GM18520 (cell line): ENCODE measurements at regions not wholly inside any gene's neighbourhood (a gene's known extent, or its start where the extent isn't known, plus 50 kb on each side); places are given as distances from the start of the nearest gene placed in this dataset.

ENCODE experiments used
- ATAC-seq: cut with Tn5 transposase; IDR thresholded peaks from one replicate; pipeline ENCODE4 v1.9.1; 2021; ENCODE audit not compliant: unreplicated experiment

DNA sequence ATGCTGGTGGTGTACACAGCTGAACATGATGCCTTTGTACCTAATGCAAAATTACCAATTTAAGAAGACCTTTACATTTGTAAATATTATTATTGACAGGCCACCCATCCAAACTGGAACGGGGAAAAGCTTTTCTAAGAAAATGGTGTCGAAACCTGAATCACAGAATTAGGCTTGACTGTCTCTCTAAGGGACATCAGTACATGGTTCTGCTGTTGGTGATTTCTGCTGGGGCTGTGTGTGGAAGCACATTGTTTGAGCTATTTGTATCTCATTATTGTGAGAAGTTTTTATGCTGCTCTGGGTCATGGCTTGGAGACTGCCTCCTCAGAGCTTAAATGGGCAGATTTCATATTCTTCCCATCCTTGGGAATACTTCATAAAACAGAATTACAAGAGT lies 420.9 kb upstream of the POU3F3 start:
- no peak for ATAC-seq

DNA sequence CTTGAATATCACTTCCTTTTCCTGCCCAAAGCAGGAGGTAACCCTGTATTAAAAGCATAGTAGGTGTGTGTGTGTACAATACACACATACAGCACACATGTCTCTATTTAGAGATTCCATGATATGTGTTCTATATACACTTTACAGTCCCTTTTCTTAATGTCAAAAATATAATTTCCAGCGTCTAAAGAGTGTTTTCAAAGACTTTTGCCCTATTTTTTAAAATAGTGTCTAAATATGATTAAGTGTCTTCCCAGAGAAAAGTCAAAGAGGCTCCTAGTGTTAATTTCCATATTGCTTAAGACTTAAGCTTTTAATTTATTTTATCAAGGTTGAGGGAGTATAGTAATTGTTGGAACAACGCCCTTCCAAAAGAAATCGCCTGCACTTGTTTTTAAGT lies 420.3 kb upstream of the POU3F3 start:
- no peak for ATAC-seq

DNA sequence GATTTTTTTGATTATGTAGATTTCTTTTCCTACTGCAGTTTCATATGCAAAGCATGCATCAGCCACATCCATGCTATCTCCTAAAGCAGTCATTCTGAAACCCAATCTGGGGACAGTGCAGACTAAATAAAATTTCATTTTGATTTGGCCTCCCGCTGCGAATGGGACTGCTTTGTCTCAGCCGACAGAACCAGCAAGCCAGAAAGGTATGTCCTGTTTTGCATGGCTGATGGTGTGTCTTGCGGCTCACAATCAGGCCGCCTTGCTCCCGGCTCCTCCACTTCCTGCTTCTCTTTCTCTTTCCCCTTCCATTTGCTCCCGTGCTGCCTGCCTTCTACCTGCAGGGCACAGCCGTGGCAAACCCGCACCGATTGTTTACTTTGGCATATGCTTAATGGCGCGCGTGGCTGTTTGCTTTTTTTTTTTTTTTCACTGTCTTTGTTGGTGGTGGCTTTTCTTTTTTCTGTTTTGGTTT lies 419.6 kb upstream of the POU3F3 start:
- peak; percentile 56 for ATAC-seq

DNA sequence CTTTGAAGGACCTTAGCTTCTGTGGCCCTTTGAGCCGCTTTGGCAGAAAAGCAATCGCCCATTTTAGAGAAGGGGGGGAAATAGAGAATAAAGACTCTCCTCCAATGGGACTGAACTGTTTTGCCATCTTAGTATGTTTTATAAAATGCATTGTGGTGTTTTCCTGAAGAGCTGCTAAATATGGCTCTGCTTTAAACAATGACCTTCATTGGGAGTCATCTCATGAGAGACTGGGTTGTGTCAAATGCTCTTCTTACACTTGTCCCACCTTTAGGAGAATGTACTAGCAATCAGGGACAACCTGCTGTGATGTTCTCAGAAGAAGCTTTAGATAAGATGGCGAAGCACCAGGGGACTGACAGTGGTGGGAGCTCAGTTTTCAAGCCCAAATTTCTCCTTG lies 418.9 kb upstream of the POU3F3 start:
- ATAC-seq, result no peak

DNA sequence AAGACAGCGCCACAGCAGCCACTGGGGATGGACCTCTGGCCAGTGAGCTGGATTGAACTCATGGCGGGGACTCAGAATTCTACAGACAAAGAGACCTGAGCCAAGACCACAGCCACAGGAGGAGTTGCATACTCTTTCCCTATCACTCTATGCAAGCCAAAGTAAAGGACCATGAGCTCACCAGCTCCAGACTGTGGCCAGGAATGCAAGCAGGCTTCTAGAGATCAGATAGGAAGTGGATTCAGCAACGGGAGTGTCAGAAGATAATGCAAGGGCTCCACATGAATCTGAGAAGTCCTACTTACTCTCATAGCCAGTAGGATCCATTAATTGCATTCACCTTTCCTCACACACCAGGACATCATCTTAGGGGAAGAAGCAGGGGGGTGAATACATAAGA lies 415.4 kb upstream of the POU3F3 start:
- no peak for ATAC-seq

DNA sequence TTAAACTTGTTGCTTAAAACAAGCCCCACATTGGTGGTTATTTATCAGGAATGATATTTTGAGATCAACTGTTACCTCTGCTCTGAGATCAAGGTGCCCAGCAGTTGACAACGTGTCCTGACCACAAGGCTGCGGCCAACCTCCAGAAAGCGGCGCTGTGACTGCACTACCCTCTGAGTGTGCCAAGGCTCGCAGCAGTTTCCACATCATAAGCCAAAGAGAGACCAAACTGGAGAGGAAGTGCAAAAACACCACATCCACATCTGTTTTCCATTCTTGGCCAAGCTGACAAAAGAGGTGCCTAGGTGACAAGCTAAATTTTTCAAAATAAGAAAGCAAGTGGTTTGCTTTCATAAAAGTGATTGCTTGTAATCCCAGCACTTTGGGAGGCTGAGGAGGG lies 410.8 kb upstream of the POU3F3 start:
- ATAC-seq, result no peak

DNA sequence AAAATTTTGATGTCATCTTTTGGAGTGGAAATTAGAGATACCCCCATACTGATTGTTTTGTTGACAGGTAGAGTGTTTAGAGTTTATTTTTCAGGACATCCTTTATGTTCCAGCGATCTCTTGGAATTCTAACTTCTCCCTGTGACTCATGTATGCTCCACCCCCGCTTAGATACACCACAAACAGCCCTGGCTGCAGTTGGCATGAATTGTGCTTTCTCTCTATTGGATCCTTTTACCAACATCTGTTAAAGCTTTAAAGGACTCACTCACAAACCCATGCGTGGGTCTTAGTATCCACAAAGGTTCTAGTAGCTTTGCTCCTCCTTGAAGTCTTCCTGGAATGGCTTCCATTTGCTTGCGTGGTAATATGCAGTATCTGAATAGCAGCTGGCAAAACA lies 409.5 kb upstream of the POU3F3 start:
- ATAC-seq, result no peak

DNA sequence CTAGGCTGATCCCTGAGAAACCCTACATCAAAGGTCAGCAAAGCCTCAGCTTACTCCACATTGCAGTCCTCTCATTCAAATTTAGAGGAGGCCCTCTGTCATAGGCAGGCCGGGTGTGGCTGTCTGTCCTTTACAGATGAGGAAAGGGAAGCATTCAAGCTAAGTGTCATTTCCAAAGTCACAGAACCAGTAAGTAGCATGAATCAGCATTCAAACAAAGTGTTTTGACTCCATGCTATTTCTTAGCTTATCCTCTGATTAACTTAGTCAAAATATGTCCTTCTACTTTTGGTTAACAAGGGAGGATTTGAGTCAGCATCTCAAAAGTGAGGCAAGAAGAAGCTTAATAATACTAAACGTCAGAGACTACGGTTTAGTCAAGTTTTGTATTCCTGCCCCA lies 409.0 kb upstream of the POU3F3 start:
- ATAC-seq, result peak; percentile 49

DNA sequence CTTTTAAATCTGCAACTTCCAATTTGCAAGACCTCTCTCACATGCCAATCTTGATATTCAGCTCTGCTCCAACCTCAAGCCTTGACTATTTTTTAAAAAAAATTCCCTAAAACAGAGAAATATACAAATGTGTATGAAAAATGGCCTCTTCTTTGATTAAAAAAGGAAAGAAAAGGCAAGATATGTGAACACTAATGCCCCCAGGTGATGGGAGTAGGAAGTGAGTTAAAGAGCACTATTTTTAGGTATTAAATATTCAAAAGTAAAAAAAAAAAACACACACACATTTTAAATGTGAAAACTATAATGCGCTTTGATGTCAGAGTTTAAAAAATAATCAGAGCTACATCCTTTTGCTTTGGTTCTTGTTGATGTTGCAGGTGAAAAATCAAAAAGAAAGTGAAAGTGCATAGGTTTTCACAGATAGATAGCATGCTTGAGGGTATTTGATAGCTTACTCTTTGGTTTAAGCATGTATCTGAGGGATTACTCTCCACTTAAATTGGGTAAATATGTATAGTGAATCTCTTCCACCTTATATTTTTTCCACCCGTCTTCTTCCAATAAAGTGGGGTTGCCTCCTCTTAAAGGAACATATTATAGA lies 406.0 kb upstream of the POU3F3 start:
- no peak for ATAC-seq

DNA sequence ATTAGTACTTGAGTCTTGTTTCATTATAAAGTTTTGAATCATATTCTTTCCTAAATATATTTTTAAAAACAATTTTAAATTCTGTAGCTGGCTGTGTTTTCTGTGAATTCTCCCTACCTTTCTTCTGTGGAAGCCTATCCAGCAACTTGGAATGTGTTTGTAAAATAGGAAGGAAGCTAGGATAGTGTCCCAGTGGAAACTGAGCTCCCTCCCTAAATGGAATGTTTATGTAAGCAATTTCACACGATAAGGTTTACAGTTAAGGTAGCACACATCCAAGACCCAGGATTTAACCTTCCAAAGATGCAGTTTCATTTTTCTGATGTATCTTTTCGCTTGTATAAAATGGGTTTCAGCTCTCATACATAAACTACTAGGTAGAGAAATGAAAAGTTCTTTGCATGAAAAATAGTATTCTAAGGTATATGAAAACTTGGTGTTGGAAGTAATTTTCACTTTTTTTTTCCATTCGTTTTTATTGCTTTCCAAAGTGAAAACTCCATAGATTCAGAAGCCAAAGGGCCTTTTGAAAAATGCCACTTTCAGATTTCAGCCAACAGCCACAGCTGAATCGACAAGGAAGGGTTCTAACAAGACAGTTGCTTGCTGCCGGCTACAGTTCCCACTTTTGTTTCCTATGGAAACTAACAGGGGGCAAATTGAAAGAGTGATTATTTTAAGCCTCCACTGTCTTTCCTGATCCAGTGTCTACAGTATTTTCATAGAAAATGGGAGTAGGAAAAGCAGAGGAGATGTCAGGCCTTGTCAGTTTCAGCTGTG lies 405.1 kb upstream of the POU3F3 start:
- no peak for ATAC-seq

DNA sequence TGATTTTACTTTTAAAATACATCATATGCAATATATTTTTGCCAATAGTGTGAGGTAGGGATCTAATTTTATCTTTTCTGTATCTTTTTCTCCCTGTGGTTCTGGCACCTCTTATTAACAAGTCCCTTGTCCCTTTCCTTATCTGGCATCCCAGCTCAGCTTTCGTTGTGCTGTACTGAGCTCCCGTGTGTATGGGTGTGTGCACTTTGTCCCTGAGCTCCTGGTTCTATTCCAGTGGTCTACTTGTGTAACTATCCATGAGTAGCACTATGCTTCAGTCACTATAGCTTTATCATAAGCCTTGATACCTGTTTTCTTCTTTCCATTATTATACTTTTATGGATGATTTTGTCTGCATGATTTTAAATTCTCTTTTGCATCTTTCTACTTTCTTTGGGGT lies 401.4 kb upstream of the POU3F3 start:
- ATAC-seq, result no peak

DNA sequence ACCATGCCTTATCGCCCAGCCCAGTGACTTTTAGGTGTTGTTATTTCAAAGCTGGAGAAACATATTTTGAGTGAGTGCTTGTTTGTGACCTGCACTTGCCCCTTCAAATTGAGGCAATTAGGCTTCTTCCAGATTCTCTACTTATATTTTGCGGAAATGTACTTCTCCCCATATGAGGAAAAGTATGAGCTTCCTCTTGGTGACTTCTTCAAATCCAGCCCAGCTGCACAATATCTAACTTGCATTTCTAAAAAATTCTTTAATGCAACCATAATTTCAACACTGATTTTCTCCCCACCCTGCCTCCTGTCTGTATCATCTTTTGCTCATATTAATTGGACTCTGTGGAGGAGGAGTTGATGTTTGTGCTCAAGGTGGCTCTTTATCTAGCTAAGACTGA lies 391.2 kb upstream of the POU3F3 start:
- no peak for ATAC-seq

DNA sequence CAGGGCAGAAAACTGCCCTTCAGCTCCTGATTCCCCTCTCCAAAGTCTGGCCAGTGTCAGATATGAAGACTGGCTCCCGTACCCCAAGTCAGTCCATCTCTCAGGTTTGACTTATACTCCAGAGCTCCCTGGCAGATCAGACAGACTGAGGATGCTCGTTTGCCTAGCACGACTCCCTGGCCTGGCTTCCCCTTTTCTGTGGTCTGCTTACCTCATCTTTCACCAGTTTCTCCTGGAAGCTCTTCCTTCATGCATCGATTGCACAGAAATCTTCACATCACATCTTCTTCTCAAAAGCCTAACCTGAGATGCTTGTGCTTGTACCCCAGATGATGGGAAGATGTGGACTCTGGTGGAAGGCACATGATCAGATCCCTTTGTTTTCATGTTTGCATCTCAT lies 387.9 kb upstream of the POU3F3 start:
- no peak for ATAC-seq

DNA sequence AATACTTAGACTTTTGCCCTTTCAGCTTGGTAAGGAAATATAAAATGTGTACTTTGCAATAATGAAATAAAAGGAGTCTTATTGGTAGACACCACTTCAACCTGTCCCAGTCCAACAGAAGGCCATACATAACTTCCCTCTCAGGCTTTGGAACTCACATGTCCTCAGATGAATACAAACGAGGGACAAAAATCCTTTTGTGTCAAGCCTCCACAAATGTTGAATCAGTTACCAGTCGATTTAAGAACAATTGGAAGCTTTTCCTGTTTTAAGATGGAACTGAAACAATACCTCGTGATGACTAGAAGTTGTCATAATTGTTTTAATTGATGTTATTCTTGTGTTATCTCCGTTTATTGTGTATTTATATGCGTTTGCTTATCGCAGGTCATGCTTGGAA lies 385.1 kb upstream of the POU3F3 start:
- ATAC-seq, result no peak

DNA sequence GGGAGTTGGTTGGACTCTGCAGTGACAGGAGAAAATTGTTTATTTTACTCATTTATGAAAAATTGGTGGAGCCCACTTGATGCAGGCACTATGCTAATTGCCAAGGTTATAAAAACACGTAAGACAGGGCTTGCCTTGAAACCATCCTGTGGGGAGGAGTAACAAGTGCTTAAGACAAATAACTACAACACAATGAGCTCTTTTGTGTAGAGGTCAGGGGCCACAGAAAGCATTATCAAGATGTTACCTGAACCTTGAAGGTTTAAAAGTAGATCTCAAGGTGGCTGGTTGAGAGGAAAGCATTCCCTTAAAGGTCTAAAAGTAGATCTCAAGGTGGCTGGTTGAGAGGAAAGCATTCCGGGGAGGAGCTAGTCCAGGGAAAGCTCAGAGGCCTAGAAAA lies 381.8 kb upstream of the POU3F3 start:
- ATAC-seq, result no peak

DNA sequence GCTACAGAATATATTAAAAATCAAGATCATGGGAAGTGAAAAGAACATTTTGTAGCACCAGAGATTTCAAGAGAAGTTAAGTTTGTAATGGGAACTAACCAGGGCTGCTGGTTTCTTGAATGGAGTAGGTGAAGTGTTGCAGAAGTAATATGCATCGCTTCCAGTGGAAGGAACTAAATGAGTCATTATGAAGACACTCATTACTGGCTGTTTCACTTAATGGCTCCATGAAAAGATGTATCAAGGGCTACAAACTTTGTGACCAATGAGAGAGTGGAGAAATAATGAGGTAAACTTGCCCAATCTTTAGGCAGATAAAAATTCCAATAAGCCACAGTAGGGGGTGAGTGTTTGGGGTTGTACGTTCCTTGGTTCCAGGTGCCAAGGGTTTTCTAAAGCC lies 380.4 kb upstream of the POU3F3 start:
- no peak for ATAC-seq

DNA sequence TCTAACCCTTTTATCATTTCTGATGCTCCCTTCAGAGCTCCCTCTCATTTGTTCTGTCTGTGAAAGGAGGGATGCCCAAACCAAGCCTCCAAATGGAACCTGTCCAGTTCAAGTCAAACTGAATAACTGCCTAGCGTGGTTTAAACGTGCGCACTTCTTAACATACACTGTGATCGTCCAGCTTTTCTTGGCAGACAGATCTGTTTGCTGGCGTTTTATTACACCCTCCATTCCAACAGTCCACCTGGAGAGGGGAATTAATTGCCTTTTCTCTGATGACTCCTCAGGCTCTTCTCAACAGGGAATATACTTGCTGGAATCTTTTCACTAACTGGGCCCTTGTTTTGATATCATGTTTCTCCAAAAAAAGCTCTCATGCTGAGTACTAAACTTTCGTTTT lies 379.2 kb upstream of the POU3F3 start:
- ATAC-seq, result no peak

DNA sequence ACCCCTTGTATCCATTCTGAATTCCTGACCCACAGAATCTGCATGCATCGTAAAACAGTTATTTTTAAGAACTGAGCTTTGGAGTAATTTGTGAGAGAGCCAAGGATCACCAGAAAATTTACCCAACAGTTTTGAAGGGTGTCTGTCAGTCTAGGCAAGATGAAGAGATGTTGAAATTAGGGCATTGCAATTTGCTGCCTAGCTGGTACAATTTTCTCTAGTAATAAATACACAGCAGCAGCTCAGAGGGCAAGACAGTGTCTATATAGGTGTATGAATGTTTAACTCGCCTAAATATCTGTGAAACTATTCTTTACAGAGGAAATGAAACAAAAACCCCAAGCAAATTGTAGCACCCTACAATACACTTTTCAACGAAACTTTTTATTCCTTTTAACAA lies 377.8 kb upstream of the POU3F3 start:
- ATAC-seq, result no peak

DNA sequence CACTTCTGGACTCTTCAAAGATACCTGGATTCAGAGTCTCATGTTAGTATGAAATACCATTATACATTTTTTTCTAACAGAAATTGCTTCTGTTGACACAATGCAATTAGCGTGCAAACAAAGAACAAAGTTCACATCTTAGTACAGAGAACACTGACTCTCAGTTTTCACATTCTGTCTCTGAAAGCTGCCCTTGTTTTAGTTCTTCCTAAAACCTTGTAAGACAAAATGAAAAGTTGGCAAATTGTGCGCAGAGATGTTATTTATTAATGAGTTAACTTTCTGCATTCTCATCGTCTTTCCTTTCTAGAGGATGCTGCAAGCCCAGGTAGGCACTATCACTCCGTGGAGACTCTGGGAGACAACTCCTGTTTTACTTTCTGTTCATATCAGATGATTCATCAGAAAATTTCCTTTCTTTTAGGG lies 377.3 kb upstream of the POU3F3 start:
- no peak for ATAC-seq

DNA sequence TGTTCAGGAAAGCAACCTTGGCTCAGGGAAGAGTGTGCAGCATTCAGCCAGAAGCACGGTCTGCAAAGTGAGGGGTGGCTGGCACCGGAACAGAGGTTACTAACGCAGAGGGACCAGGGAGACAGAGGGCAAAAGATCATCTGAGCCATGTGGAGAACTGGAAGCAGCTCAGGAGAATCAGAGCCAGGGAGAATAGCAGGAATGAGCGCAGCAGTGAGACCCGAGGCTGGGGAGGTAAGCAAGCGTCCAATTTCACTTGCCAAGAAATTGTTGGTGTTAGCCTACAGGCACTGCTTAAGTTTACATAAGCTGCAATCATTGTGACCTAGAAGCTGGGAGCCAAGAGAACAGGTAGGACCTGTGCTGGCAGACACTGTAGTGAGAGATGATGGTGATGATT lies 372.6 kb upstream of the POU3F3 start:
- no peak for ATAC-seq

DNA sequence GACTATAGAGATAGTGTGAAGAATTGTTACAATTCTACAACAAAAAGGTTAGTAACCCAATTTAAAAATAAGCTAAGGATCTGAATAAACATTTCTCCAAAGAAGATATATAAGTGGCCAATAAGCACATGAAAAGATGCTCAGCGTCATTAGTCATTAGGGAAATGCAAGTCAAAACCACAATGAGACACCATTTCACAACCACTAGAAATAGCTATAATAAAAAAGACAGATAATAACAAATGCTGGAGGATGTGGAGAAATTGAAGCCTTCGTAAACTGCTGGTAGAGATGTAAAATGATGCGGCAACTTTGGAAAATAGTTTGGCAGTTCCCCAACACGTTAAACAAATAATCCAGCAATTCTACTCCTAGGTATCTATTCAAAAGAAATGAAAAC lies 366.5 kb upstream of the POU3F3 start:
- no peak for ATAC-seq

DNA sequence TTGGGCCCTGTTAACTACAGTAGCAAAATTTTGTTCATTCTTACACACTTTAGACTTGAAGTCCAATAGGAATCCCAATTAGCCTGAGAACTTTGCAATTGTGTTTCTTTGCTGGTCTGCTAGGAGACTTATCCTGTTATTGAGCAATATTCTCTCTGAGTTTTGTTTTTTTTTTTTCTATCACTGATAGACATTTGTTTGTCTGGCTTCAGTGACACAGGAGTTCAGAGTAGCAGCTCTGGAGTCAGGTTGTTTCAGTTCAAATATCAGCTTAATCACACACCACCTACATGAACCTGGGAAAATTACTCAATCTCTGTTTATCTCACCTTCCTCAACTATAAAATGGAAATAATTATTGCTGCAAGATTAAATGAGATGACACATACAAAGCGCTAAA lies 360.2 kb upstream of the POU3F3 start:
- ATAC-seq, result no peak

DNA sequence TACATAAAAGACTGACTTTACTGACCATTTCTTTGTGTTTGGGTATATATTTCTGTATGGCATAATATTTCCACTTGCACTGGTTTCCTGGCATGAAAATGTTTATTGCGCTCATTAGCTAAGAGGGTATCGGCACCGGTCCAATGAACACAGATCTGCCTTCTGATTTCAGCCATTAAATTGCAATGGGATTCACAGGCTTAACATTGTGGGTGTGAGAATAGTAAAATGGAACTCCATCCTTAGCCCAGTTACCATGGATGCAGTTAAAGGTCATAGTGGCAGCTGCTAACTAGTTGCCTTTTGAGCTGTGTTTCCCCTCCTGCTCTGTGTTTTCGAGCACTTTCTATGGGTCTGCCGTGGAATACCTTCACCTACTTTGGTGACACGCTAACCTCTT lies 352.6 kb upstream of the POU3F3 start:
- no peak for ATAC-seq
